ENCODE measurements at regions not wholly inside any gene's neighbourhood (a gene's known extent, or its start where the extent isn't known, plus 50 kb on each side); places are given as distances from the start of the nearest gene placed in this dataset.
"Not testable (repeated sequence)": the region's sequence is repeated elsewhere in the genome, so short reads cannot be mapped to it uniquely, and the experiment has no call there.

DNA sequence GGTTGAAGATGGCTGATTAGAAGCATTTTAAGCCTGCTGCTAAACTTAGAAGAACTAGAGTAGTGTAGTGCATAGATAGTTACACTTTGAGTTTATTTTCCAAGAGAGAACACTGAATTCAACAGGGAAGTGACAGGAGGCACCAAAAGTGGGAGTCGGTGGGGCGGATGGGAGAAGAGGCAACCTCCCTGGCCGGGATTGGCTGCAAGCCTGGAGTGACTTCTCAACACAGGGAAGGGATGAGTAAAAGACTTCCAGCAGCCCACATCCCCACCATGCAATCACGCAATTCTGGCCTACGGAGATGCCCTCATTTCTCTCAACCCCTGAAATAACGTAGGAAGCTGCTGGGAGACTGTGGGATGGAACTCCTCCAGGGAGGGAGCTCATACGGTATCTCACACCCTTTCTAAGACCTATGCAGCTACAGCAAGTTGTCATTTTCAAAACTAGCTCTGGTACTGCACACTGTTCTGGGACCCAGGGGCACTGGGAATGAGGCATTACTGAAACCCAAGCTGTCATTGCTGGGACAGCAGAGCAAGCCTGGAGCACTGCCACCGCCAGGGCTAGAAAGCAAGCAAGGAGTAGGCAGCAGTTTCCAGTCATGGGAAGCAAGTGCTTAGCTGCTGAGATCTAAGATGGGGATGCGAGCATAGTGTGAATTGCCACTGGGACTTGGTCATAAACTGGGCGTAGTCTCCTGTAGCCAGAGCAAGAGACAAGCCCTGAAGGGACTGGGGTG is 331.6 kb upstream of the PTGER4 start:
- no peak for DNase-seq (ENCODE audit: low read depth)
- TF ChIP-seq, protein P1, sequence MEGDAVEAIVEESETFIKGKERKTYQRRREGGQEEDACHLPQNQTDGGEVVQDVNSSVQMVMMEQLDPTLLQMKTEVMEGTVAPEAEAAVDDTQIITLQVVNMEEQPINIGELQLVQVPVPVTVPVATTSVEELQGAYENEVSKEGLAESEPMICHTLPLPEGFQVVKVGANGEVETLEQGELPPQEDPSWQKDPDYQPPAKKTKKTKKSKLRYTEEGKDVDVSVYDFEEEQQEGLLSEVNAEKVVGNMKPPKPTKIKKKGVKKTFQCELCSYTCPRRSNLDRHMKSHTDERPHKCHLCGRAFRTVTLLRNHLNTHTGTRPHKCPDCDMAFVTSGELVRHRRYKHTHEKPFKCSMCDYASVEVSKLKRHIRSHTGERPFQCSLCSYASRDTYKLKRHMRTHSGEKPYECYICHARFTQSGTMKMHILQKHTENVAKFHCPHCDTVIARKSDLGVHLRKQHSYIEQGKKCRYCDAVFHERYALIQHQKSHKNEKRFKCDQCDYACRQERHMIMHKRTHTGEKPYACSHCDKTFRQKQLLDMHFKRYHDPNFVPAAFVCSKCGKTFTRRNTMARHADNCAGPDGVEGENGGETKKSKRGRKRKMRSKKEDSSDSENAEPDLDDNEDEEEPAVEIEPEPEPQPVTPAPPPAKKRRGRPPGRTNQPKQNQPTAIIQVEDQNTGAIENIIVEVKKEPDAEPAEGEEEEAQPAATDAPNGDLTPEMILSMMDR (IDR thresholded peaks at IDR 0.05; ENCODE audit: control insufficient read depth, insufficient read depth, low read depth, low read length, missing control alignments) = no peak
- H3K4me3 ChIP-seq (ENCODE audit: control insufficient read depth, low read depth, low read length) = no peak overlapping the region

DNA sequence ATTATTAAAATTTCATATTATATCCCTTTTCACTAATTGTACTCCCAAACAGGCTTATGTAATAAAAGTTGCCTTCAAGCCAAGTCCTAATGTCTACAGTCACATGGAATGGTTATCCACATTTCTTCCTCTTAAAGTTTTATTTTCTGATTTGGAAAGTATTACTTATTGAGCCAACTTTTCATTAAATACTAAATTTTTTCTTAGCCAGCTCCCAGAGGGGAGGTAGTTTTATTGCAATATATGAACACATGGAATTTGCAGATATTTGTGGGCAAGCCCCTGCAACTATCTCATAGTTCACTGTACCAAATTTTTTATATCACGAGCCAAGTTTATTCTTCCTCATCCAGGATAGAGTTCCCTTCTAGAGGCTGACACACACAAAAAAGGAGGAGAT is 332.8 kb upstream of the PTGER4 start:
- TF ChIP-seq, protein P1 (IDR thresholded peaks at IDR 0.05; ENCODE audit: control insufficient read depth, insufficient read depth, low read depth, low read length, missing control alignments) = no peak
- H3K4me3 ChIP-seq (ENCODE audit: control insufficient read depth, low read depth, low read length) = no peak overlapping the region
- no peak for DNase-seq (ENCODE audit: low read depth)

DNA sequence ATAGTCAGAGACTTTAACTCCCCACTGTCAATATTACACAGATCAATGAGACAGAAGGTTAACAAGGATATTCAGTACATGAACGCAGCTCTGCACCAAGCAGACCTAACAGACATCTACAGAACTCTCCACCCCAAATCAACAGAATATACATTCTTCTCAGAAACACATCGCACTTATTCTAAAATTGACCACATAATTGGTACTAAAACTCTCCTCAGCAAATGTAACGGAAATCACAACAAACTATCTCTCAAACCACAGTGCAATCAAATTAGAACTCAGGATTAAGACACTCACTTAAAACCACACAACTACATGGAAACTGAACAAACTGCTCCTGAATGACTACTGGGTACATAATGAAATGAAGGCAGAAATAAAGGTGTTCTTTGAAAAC is 341.3 kb upstream of the PTGER4 start:
- DNase-seq (ENCODE audit: low read depth) = not testable (repeated sequence)

DNA sequence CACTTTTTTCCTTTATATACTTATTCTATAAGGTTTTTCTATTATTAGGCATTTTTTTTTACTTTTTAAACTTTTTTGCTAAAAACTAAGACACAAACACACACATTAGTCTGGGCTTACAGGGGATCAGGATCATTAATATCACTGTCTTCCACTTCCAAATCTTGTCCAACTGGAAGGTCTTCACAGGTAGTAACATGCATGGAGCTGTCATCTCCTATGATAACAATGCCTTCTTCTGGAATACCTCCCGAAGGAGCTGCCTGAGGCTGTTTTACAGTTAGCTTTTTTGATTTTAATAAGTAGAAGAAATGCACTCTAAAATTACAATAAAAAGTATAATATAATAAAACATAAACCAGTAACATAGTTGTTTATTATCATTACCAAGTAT is 345.5 kb upstream of the PTGER4 start:
- no peak overlapping the region for H3K4me3 ChIP-seq (ENCODE audit: control insufficient read depth, low read depth, low read length)
- TF ChIP-seq, protein P1 (IDR thresholded peaks at IDR 0.05; ENCODE audit: control insufficient read depth, insufficient read depth, low read depth, low read length, missing control alignments) = no peak
- no peak for DNase-seq (ENCODE audit: low read depth)

More for the DNA sequence above, 341.3 kb upstream of the PTGER4 start:
- H3K4me3 ChIP-seq (ENCODE audit: control insufficient read depth, low read depth, low read length) = not testable (repeated sequence)

DNA sequence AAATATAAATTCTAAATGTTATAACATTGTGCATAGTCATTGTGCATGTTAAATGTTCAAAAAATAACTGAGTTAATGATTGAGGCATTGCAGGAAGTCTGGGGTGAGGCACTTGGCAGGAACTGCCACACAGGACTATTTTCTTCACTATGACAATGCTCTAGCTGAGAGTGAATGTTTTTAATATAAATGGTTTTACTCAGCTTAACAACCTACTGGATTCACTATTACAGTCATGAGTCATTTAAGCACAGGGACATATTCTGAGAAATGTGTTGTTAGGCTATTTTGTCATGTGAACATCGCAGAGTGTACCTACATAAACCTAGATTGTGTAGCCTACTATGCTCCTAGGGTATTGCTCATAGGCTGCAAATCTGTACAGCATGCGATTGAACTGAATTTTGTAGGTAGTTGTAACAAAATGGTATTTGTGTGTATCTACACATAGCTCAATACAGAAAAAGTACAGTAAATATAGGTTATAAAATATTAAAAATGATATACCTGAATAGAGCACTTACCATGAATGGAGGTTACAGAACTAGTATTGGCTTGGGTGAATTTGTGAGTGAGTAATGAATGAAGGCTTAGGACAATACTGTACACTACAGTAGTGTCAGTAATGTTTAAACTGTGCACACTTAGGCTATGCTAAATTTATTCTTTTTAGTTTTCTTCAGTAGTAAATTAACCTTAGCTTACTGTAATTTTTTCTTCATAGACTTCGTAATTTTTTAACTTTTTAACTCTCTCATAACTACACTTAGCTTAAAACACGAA is 346.1 kb upstream of the PTGER4 start:
- no peak overlapping the region for H3K4me3 ChIP-seq (ENCODE audit: control insufficient read depth, low read depth, low read length)
- DNase-seq (ENCODE audit: low read depth) = peak; percentile 29
- TF ChIP-seq, protein P1 (IDR thresholded peaks at IDR 0.05; ENCODE audit: control insufficient read depth, insufficient read depth, low read depth, low read length, missing control alignments) = no peak

DNA sequence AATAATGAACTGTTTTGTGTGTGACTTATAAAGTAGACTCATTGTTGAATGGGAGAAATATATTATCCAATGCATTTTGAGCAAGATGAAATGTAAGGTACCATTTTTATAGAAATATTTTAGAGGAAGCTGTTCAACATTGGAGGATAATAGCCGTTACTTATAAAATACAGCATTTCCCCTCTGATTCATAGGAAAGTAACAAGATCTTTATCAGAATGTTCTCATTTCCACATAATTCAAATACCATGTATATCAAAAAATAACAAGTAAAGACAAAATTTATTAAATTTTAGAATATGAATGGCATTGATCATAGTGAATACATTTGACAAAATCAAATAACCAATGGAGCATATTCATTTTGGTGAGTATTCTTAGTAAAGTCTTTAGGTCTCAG is 346.7 kb upstream of the PTGER4 start:
- DNase-seq (ENCODE audit: low read depth) = no peak
- TF ChIP-seq, protein P1 (IDR thresholded peaks at IDR 0.05; ENCODE audit: control insufficient read depth, insufficient read depth, low read depth, low read length, missing control alignments) = no peak
- no peak overlapping the region for H3K4me3 ChIP-seq (ENCODE audit: control insufficient read depth, low read depth, low read length)

DNA sequence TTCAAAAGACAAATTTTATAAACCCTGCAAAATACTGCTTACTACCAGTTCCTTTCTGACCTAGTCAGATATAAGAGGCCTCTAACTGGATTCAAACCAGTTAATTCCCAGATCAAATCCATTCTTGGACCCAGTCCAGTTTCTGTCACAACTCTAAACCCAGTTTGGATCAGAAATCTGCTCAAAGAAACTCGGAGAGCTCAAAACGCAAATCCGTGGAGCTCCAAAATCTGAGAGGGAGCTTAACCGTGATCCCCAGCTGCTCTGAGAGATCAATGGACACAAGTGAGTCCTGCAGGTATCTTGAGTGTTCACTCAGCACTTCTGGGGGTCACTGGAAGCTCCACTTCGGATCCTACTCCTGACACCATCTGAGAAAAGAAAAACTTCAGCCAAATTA is 348.1 kb upstream of the PTGER4 start:
- TF ChIP-seq, protein P1 (IDR thresholded peaks at IDR 0.05; ENCODE audit: control insufficient read depth, insufficient read depth, low read depth, low read length, missing control alignments) = no peak
- no peak overlapping the region for H3K4me3 ChIP-seq (ENCODE audit: control insufficient read depth, low read depth, low read length)
- DNase-seq (ENCODE audit: low read depth) = no peak
